ENCODE measurements at regions not wholly inside any gene's neighbourhood (a gene's known extent, or its start where the extent isn't known, plus 50 kb on each side); places are given as distances from the start of the nearest gene placed in this dataset.

GRCh38 chr3:166425900-166426611 is 588.8 kb upstream of the BCHE start:
- TF ChIP-seq, protein P1, sequence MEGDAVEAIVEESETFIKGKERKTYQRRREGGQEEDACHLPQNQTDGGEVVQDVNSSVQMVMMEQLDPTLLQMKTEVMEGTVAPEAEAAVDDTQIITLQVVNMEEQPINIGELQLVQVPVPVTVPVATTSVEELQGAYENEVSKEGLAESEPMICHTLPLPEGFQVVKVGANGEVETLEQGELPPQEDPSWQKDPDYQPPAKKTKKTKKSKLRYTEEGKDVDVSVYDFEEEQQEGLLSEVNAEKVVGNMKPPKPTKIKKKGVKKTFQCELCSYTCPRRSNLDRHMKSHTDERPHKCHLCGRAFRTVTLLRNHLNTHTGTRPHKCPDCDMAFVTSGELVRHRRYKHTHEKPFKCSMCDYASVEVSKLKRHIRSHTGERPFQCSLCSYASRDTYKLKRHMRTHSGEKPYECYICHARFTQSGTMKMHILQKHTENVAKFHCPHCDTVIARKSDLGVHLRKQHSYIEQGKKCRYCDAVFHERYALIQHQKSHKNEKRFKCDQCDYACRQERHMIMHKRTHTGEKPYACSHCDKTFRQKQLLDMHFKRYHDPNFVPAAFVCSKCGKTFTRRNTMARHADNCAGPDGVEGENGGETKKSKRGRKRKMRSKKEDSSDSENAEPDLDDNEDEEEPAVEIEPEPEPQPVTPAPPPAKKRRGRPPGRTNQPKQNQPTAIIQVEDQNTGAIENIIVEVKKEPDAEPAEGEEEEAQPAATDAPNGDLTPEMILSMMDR (optimal IDR thresholded peaks at IDR 0.05 in 1 of 3, IDR thresholded peaks at IDR 0.05 in 1 of 3, conservative IDR thresholded peaks at IDR 0.05 in 1 of 3; ENCODE audit: extremely low read depth in 1 of 3, insufficient read depth in 2 of 3, low read length in 3 of 3): peak; percentile 9 to 29 (median 15)
- no peak for TF ChIP-seq EZH2 (IDR thresholded peaks at IDR 0.05; ENCODE audit: low read length)

All from keratinocyte (primary cell).